Breast epithelium (tissue), 3 donors: ENCODE measurements at regions not wholly inside any gene's neighbourhood (a gene's known extent, or its start where the extent isn't known, plus 50 kb on each side); places are given as distances from the start of the nearest gene placed in this dataset.

Experiments used
- POLR2A ChIP-seq: fragments of 450-650 bp; IDR thresholded peaks from one replicate; pipeline ENCODE4 v1.6.1; 2016; ENCODE audit warnings: antibody characterized with exemption, mild to moderate bottlenecking, moderate library complexity
- TF ChIP-seq, protein P1 (sequence below), 3 donors: fragments of 450-650 bp; IDR thresholded peaks; one replicate each; pipeline ENCODE4 v1.5.1; 2016 to 2017; ENCODE audit warnings: antibody characterized with exemption in 3 of 3, mild to moderate bottlenecking in 3 of 3, moderate library complexity in 3 of 3

DNA sequence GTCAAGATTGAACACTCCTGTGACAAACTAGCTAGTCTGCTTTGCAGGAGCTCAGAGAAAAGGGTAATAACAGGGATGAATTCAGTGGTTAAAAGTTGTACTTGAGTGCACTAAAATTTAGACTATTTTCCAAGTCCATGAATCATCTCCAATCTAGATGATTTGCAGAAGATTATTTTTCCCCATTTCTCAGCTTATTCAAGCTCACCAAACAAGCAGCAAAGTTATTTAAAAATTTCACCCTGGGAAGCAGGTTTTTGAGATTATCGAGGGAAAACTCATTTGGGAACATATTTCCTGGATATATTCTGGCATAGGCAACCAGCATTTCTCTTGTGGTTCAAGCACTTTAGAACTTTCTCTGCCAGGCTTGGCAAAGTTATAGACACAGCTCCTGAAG lies 311.4 kb downstream of the TLE1 start:
- TF ChIP-seq, protein P1, sequence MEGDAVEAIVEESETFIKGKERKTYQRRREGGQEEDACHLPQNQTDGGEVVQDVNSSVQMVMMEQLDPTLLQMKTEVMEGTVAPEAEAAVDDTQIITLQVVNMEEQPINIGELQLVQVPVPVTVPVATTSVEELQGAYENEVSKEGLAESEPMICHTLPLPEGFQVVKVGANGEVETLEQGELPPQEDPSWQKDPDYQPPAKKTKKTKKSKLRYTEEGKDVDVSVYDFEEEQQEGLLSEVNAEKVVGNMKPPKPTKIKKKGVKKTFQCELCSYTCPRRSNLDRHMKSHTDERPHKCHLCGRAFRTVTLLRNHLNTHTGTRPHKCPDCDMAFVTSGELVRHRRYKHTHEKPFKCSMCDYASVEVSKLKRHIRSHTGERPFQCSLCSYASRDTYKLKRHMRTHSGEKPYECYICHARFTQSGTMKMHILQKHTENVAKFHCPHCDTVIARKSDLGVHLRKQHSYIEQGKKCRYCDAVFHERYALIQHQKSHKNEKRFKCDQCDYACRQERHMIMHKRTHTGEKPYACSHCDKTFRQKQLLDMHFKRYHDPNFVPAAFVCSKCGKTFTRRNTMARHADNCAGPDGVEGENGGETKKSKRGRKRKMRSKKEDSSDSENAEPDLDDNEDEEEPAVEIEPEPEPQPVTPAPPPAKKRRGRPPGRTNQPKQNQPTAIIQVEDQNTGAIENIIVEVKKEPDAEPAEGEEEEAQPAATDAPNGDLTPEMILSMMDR (IDR thresholded peaks at IDR 0.05) = no peak
- TF ChIP-seq POLR2A = no peak
